HG03066 (cell line): ENCODE measurements at regions not wholly inside any gene's neighbourhood (a gene's known extent, or its start where the extent isn't known, plus 50 kb on each side); places are given as distances from the start of the nearest gene placed in this dataset.

Experiments used
- ATAC-seq: cut with Tn5 transposase; IDR thresholded peaks from one replicate; pipeline ENCODE4 v1.9.1; 2021; ENCODE audit warnings: low read depth; ENCODE audit not compliant: unreplicated experiment

DNA sequence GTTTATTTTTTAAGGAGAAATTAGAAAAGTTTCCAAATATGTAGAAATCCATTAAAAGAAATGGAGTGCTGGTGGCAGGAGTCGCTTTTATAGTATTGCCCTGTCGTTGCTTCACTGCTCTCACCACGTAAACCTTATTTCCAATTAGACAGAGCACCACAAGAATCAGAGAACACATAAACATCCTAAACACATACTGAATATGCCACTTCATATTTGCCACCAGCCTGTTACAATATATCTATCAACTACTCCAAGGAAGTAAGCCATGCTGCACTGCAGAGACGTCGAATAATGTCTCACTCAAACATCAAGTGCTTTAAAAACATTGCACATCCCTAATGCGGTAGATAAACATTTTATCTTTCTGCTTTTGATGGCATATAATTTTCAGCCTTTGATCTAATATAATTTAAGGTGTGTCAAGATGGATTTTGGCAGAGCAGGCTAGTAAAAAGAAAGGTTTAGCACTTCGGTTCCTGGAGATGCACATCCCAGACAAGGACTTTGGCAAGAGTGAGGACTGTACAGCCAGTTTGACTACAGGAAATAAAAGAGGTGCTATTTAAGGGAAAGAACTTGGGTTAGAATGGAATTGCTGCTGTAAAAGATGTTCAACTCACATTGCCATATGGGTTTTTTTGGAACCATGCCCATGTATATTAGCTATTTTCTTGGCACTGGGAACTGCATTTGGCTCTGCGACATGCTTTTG lies 932.3 kb downstream of the EFNB2 start:
- no peak for ATAC-seq

DNA sequence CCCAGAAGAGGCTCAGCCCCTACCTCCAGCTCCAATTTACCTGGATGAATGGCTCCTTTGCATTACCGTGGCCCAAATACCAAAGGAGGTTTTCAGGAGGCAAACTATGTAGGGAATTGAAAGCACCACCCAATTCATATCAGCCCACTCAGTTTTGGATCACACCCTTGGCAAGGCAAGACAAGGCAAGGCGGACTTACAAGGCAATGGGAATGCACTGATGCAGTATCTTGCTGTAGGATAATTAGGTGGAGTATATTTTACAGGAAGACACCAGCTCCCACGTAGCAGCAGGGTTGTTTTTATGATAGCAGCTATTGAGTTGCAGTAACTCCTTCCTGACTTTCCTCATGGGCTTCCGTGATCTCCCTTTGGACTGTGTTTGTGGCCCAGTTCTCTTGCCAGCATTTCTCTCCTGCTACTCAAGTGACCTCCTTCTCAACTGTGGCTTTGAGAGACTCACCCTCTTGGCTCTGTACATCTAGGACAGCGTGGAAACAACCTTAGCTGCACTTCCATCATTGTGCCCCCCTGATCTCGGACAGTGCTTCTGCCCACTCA lies 935.9 kb downstream of the EFNB2 start:
- no peak for ATAC-seq

DNA sequence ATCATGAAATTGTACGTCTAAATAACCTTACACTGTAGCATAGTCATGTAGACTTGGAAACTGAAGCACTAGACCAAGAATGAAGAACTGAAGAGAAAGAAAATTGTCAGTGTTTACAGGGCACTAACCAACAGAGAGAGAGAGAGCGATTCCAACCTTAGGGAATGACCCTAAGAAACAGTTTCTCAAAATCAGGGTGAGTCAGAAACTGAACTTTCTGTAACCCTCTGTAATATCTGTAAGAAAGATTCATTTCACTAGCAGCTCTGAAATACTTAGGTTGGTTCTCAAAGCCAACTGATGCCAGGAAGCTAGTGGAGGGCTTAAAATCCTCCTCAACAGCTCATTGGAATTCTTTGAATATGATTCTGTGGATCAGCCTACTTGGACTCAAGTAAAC lies 936.9 kb downstream of the EFNB2 start:
- no peak for ATAC-seq

DNA sequence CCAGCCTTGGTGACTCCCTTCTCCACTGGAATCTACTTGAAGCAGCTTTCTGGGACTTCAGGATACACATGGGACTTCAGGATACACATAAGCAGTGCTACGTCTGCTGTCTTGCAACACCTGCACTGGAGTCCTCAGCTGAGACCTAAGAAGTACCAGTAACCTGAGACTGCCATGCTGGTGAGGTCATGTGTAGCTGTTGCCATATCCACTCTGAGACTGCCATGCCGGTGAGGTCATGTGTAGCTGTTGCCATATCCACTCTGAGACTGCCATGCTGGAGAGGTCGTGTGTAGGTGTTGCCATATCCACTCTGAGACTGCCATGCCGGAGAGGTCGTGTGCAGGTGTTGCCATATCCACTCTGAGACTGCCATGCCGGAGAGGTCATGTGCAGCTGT lies 937.9 kb downstream of the EFNB2 start:
- ATAC-seq: no peak

DNA sequence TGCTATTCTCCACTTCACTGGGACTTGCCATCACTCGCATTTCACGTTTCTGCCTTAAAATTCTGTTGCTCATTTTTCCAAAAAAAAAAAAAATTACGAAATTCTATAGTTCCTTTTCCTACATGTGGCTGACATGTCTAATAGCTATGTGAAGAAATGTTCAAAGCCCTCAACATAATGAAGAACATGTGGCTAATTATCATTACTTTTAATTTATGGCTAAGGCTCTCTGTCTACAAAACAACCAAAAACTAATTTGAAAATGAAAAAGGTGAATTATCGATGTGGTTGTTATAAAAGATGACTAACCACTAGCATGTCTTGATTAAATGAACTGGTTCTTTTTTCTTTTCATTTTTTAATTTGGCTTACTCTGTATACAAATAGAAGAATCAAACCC lies 940.0 kb downstream of the EFNB2 start:
- ATAC-seq: no peak

DNA sequence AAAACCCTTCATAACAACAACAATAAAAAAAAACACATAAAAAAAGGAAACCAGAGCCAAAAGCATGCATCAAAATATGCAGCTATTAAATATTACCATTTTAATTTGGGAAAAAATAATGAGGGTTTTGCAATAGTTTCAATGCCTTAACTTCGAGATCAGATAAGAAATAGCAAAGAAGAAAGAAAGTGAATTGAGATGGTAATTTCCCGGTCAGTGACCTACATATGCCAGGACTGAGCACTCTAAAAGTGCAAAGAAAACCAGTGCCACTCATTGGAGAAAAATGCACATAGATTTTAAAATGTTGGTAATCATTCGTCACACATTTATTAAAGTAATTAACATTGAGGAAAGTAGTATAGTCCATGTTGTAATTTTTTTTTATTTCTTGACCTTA lies 944.2 kb downstream of the EFNB2 start:
- ATAC-seq: no peak

DNA sequence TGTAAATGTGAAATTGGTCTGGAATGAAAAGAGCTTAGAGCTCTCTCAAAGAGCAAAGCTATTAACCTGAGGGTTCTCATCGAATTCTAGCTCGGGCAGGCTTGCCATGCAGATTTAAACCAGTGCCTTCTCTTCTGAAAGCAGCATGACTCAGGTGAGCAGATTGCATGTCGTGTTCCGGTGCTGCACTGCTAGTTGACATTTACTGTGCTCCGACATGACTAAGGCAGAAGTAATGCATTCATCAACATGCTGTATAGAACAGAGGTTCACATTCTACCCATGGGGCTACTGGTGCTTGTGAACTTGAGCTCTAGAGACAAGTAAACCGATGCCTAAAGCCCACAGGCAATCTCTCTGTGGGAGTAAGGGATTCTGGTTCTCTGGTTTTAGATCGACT lies 947.7 kb downstream of the EFNB2 start:
- no peak for ATAC-seq

DNA sequence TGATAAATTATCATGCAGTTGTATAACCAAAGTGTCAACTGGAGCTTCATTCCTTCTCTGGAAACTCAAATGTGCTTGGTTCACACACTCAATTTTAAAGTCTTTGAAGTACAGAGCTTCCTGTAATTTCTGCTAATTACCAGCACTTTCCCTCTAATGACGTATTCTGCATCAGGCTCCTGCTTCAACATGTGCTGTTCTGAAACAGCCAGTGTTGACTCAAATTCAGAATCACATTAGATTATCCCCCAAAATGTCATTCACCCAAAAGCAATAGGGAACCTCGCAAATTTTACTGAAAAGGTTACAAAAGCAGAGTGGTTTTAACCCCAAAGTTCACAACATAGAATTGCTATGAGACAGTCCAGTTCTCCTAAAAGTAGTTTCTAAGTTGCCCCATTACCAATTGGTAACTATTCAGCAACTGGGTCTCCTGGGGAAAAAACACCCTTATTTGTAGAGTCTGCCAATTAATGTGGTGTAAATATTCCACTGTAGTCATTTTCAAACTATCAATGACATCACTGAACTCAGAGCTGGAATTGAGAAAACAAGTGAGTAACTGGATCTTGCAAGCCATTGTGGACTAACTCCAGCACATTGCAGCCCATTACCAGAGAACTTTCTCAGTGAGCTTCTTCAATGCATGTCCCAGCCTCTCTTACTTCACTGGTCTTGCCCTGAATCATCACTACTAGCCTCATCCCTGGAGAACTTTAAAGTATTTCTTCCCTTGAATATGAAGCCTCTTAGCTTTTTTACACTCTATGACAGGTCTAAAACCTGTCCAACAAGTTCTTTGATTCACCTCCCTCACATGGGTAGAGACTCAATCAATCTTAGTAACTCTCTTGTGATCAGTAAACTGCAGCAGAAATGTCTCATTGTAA lies 955.4 kb downstream of the EFNB2 start:
- no peak for ATAC-seq

DNA sequence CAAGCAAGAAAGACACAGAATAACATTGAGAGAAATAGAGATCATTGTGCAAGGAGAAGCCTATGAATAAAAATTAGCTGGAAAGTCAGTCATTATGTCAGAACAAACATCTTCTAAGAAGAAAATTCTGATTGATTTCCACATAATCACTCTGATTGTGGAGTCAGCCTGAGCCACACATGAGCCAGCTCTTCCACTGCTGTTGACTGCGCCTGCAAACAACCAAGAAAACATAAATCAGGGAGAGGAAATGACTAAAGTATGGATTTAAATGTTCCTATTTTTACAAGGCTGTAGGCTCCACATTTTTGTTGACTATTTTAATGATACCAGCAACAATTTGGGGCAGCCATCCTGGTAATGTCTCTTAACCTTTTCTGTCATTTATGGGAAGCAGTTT lies 962.3 kb downstream of the EFNB2 start:
- ATAC-seq: no peak

DNA sequence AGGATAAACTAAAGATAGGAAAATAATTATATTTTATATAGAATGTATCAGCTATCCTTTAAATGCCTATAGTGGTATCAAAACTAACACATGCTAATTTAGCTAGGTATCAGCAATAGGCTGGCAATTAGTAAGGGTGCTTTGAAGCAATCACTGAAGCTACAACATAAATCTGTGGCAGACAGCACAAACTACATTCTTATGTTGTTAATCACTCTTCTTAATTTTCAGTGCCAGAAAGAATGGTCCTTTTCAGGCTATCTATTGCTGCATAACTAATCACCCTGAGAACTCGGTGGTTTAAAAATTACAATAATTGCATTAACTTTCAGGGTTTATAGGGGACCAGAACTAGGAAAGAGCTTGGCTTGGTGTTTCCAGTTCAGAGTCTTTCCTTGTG lies 963.1 kb downstream of the EFNB2 start:
- ATAC-seq: no peak

DNA sequence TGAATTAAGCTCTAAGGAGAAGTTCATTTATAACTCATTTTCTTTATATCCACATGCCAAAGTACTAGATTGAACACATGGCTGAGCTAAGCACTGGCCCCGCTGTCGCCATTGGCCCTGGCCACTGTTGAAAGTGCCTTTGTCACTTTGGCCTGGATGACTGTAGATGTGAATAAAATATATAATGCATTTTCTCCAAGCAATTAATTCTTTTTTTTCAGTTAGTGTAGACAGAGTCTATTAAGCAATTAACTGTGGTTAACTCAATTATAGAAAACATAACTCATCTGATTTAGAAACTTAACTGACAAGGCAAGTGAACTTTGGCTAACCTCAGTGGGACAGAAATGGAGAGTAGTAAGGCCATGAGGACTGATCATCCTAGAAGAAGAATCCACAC lies 965.6 kb downstream of the EFNB2 start:
- ATAC-seq: no peak

DNA sequence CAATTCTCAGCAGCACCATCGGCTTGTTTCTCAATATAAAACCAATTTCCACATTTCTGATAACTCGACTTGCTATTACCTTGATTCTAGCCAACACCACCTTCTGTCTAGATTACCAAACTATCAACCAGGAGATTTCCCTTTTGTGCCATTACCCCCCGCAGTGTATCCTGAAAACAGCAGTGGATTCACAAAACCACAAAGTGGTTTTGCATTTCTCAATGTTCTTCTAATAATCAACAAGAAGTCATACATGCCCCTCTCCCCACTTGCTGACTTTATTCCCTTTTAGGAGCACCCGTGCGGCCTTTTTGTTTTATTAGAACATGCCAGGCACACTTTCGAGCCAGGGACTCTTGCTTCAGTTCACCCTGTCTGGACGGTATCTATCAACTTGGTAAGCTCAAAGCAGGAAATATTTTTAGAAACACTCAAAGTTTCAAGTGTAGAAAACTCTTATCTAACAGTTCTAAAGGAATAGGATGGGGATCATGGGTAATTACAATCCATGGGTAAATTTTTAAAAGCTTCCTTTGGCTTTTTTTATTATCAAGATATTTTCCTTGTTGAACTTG lies 967.4 kb downstream of the EFNB2 start:
- no peak for ATAC-seq

DNA sequence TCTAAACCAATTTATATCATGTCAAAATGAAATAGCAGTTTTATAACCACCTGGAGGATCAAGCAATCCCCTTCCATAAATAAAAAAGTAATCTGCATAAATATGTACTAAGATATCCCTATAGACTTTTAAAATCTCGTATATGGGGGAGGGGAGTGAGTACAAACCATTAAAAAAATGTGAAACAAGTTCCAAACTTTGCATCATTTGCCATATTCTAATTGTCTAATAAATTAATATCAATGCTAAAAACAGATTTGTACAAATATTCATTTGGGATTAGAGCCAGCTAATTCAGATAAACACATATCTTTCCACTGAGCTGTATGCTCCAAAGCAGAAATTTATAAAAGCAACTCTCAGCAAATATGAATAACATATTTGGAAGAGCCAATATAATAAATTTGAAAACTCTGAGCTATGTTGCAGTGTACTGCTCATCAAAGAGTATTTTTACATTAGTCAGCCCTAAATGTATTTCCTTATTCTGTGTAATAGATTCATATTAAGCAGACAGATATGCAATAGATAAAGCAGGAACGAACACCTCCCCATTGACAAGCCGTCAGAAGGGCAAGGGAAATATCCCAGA lies 970.2 kb downstream of the EFNB2 start:
- no peak for ATAC-seq

DNA sequence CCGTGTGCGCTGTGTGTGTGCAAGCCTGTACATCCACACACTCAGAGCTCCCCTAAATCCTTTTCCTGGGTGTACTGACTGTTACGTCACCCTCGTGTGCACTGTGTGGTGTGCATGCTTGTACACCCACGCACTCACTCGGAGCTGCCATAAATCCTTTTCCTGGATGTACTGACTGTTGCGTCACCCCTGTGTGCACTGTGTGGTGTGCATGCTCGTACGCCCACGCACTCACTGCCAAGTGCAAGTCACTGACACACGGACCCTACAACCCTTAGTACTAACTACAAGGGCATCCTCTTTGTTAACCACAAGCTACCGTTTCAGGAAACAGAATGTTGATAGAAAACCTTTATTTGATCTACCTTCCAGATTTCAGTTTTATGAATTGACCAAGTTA lies 983.4 kb downstream of the EFNB2 start:
- no peak for ATAC-seq

DNA sequence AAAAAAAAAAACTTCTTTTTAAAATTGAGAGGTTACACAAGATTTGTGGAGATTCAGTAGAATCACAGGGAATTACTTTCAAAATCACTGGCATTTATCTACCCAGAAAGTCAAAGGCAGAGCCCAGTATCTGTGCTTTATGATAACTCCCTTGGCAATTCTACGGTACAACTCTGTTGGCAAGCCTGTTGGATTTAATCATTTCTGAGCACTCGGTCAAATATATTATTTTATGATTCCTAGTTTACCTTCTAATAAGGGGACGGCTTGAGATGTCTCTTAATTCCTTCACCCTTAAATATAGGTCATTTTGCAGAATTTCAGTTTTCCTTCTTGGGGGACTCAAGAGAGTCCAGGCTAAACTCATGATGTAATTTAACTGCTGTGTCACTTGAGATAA lies 987.6 kb downstream of the EFNB2 start:
- ATAC-seq: no peak

DNA sequence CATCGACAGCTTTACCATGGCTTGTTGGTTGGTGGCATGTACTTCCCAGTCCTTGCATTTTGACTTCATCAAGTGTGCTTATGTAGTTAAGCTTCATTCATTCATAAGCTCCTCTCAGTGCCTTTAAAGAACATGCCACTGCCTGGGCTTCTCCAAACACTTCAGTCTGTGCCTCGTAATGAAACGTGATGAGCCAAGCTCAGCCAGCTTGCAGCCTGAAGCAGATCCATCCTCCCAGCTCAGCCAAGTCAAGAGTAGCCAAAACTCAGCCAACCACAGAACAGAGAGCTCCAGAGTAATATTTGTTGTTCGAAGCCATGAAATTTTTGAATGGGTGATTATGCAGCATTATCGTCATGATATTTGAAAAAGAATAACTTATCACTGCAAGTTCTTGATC lies 989.7 kb downstream of the EFNB2 start:
- ATAC-seq: no peak

DNA sequence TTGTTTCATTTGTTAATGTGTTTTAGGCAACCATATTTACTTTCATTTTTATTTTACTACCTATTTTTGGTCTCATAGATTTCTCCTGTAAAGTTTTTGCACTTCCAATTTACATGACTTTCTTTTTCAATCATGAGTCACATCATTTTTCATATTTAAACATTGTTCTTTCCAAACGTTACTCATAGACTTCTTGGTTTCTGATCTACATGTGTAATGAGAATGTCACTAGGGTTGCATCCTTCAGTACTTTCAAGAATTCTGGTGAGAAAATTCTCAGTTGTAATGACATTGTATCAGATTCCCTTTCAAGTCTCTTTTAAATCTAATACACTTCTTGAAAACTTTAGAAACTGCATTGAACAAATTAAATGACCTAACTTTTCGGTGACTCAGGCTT lies 991.7 kb downstream of the EFNB2 start:
- ATAC-seq: no peak

DNA sequence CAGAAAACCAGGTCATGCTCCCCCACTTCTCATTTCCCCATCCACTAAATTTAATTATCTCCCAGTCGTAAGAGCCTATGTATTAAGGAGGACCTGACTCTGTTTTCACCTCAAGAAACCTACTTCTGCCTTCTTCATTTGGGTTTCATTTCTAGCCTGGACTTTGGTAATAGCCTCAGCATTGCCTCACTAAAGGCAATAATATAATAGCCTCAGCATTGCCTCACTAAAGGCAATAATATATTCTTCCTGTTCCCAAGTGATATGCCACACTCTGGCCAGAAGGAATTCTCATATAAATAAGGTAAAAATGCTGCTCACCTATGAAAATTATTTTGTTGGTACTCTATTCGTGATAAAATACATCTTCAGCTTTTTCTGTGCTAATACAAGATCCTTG lies 993.9 kb downstream of the EFNB2 start:
- no peak for ATAC-seq

DNA sequence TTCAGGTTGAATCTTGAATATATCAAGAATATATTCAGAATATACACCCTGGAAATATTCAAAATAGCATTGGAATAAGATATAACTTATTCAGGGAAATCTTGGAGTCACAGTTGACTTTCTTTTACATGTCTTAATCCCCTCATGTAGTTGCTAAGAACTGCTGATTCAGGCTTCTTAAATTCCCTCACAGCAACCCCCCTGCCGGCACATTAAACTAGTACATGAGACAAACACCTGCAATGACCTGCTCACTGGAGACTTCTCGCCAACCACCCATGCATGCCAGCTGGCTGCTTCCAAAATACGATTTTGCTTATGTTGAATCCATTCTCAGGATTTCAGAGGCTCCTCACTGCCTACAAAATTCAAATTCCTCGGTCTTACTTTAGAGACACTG lies 997.1 kb downstream of the EFNB2 start:
- no peak for ATAC-seq

DNA sequence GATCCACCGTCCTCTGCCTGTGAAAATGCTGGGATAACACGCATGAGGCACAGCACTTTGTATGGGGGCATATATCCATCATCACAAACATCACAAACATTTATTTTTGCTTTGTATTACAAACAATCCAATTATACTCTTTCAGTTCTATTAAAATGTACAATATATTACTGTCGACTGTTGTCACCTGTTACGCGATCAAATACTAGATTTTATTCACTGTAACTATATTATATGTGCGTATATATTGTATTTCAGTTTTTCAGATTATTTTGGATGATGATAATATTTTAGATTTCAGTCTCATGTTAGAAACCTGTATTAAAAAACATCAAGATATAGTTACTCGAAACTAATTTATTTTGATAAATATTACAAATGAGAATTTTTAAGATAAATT lies 998.3 kb downstream of the EFNB2 start:
- ATAC-seq: no peak

DNA sequence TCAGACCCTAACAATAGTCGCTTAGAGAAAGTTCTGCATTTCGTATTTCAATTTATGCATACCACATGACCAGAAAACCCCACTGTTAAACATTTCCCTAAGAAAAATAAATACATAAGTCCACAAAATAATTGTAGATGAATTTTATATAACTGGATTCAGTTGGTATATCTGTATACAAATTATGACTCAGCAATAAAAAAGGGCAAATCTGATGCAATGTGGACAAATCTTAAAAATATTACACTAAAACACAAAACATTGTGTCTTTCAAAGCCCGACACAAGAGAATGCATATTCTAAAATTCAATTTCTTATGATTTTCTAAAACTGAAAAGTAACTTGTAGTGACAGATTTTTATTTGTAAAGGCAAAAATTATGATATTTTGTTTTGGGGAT lies 1005.0 kb downstream of the EFNB2 start:
- ATAC-seq: no peak
